WTC11 (cell line): ENCODE measurements at regions not wholly inside any gene's neighbourhood (a gene's known extent, or its start where the extent isn't known, plus 50 kb on each side); places are given as distances from the start of the nearest gene placed in this dataset.

Source experiments
- CREM ChIP-seq: sonication (generic); formaldehyde crosslinking; IDR thresholded peaks from 2 replicates; pipeline ENCODE4 v1.8.1; 2022; ENCODE audit warnings: mild to moderate bottlenecking, missing genetic modification reagents, moderate library complexity
- GTF2I ChIP-seq: fragments of 250-450 bp; sonication (Bioruptor Pico); conservative IDR thresholded peaks from 2 replicates; pipeline ENCODE4 v1.4.0; 2021; ENCODE audit warnings: mild to moderate bottlenecking
- NR1H2 ChIP-seq: sonication (generic); formaldehyde crosslinking; IDR thresholded peaks from 2 replicates; pipeline ENCODE4 v1.9.0; 2021; ENCODE audit warnings: mild to moderate bottlenecking, moderate library complexity, missing genetic modification reagents
- OVOL2 ChIP-seq: fragments of 250-450 bp; sonication (Bioruptor Pico); IDR thresholded peaks from 2 replicates; pipeline ENCODE4 v1.9.0; 2021; ENCODE audit warnings: mild to moderate bottlenecking, borderline replicate concordance
- TF ChIP-seq, protein P1 (sequence below): fragments of 200-600 bp; IDR thresholded peaks from 2 replicates; pipeline ENCODE4 v1.8.0; 2022; ENCODE audit warnings: antibody characterized with exemption
- TF ChIP-seq, protein P2 (sequence below): sonication (generic); formaldehyde crosslinking; IDR thresholded peaks from 2 replicates; pipeline ENCODE4 v1.8.0; 2023; ENCODE audit warnings: mild to moderate bottlenecking, missing genetic modification reagents
- TF ChIP-seq, protein P3 (sequence below): sonication (generic); formaldehyde crosslinking; IDR thresholded peaks from 2 replicates; pipeline ENCODE4 v1.8.0; 2023; ENCODE audit warnings: missing genetic modification reagents, mild to moderate bottlenecking, borderline replicate concordance
- TF ChIP-seq, protein P4 (sequence below): sonication (generic); formaldehyde crosslinking; IDR thresholded peaks from 2 replicates; pipeline ENCODE4 v1.8.1; 2022; ENCODE audit warnings: low read depth, missing genetic modification reagents, borderline replicate concordance

DNA sequence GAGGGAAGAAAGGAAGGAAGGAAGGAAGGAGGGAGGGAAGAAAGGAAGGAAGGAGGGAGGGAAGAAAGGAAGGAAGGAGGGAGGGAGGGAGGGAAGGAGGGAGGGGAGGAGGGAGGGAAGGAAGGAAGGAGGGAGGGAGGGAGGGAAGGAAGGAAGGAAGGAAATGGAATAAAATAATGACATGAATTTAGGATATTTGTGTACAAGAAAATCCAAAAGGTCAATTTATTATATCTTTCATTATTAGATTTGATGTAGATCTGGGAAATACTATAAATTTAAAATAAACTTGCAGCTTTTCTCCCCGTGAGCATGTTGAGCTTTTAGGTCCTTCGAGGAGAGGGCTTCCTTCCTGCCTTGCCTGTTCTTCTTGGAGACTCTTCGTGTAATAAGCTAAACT lies 398.6 kb upstream of the NRP1 start:
- TF ChIP-seq OVOL2 (no peak), CREM (CRISPR knock-in tag) (no peak), NR1H2 (CRISPR knock-in tag) (no peak), GTF2I (CRISPR knock-in tag) (no peak)
- TF ChIP-seq, protein P1, sequence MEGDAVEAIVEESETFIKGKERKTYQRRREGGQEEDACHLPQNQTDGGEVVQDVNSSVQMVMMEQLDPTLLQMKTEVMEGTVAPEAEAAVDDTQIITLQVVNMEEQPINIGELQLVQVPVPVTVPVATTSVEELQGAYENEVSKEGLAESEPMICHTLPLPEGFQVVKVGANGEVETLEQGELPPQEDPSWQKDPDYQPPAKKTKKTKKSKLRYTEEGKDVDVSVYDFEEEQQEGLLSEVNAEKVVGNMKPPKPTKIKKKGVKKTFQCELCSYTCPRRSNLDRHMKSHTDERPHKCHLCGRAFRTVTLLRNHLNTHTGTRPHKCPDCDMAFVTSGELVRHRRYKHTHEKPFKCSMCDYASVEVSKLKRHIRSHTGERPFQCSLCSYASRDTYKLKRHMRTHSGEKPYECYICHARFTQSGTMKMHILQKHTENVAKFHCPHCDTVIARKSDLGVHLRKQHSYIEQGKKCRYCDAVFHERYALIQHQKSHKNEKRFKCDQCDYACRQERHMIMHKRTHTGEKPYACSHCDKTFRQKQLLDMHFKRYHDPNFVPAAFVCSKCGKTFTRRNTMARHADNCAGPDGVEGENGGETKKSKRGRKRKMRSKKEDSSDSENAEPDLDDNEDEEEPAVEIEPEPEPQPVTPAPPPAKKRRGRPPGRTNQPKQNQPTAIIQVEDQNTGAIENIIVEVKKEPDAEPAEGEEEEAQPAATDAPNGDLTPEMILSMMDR = no peak
- TF ChIP-seq, protein P2, sequence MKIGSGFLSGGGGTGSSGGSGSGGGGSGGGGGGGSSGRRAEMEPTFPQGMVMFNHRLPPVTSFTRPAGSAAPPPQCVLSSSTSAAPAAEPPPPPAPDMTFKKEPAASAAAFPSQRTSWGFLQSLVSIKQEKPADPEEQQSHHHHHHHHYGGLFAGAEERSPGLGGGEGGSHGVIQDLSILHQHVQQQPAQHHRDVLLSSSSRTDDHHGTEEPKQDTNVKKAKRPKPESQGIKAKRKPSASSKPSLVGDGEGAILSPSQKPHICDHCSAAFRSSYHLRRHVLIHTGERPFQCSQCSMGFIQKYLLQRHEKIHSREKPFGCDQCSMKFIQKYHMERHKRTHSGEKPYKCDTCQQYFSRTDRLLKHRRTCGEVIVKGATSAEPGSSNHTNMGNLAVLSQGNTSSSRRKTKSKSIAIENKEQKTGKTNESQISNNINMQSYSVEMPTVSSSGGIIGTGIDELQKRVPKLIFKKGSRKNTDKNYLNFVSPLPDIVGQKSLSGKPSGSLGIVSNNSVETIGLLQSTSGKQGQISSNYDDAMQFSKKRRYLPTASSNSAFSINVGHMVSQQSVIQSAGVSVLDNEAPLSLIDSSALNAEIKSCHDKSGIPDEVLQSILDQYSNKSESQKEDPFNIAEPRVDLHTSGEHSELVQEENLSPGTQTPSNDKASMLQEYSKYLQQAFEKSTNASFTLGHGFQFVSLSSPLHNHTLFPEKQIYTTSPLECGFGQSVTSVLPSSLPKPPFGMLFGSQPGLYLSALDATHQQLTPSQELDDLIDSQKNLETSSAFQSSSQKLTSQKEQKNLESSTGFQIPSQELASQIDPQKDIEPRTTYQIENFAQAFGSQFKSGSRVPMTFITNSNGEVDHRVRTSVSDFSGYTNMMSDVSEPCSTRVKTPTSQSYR (CRISPR knock-in tag) = no peak
- TF ChIP-seq, protein P3, sequence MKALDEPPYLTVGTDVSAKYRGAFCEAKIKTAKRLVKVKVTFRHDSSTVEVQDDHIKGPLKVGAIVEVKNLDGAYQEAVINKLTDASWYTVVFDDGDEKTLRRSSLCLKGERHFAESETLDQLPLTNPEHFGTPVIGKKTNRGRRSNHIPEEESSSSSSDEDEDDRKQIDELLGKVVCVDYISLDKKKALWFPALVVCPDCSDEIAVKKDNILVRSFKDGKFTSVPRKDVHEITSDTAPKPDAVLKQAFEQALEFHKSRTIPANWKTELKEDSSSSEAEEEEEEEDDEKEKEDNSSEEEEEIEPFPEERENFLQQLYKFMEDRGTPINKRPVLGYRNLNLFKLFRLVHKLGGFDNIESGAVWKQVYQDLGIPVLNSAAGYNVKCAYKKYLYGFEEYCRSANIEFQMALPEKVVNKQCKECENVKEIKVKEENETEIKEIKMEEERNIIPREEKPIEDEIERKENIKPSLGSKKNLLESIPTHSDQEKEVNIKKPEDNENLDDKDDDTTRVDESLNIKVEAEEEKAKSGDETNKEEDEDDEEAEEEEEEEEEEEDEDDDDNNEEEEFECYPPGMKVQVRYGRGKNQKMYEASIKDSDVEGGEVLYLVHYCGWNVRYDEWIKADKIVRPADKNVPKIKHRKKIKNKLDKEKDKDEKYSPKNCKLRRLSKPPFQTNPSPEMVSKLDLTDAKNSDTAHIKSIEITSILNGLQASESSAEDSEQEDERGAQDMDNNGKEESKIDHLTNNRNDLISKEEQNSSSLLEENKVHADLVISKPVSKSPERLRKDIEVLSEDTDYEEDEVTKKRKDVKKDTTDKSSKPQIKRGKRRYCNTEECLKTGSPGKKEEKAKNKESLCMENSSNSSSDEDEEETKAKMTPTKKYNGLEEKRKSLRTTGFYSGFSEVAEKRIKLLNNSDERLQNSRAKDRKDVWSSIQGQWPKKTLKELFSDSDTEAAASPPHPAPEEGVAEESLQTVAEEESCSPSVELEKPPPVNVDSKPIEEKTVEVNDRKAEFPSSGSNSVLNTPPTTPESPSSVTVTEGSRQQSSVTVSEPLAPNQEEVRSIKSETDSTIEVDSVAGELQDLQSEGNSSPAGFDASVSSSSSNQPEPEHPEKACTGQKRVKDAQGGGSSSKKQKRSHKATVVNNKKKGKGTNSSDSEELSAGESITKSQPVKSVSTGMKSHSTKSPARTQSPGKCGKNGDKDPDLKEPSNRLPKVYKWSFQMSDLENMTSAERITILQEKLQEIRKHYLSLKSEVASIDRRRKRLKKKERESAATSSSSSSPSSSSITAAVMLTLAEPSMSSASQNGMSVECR (CRISPR knock-in tag) = no peak
- TF ChIP-seq, protein P4, sequence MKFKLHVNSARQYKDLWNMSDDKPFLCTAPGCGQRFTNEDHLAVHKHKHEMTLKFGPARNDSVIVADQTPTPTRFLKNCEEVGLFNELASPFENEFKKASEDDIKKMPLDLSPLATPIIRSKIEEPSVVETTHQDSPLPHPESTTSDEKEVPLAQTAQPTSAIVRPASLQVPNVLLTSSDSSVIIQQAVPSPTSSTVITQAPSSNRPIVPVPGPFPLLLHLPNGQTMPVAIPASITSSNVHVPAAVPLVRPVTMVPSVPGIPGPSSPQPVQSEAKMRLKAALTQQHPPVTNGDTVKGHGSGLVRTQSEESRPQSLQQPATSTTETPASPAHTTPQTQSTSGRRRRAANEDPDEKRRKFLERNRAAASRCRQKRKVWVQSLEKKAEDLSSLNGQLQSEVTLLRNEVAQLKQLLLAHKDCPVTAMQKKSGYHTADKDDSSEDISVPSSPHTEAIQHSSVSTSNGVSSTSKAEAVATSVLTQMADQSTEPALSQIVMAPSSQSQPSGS = no peak
